K562 (cell line): ENCODE measurements at regions not wholly inside any gene's neighbourhood (a gene's known extent, or its start where the extent isn't known, plus 50 kb on each side); places are given as distances from the start of the nearest gene placed in this dataset.

Experiments
- ATF6 ChIP-seq: sonication (generic); formaldehyde crosslinking; IDR thresholded peaks from 2 replicates; pipeline ENCODE4 v1.4.0; 2020; ENCODE audit warnings: mild to moderate bottlenecking, missing genetic modification reagents
- MAFG ChIP-seq: fragments of 450-650 bp; conservative IDR thresholded peaks from 2 replicates; pipeline ENCODE4 v1.6.1; 2016; ENCODE audit warnings: missing genetic modification characterization, missing compliant biosample characterization
- MYC ChIP-seq, 2 experiments: fragments of 250-450 bp in 1 of 2; sonication (Bioruptor Pico) in 1 of 2; IDR thresholded peaks; 2 replicates each; pipeline versions ENCODE4 v1.5.1 to v1.6.1; 2012 to 2021; ENCODE audit warnings: low read depth in 2 of 2, borderline replicate concordance in 1 of 2, improper control_type of control experiment in 1 of 2, low read length in 1 of 2, mild to moderate bottlenecking in 1 of 2, moderate library complexity in 1 of 2
- POLR2A ChIP-seq: fragments of 450-650 bp; conservative IDR thresholded peaks from 2 replicates; pipeline ENCODE4 v1.6.1; 2016
- POLR2AphosphoS5 ChIP-seq: IDR thresholded peaks from 2 replicates; pipeline ENCODE4 v1.6.1; 2011; ENCODE audit warnings: mild to moderate bottlenecking, low read depth, low read length, moderate library complexity; ENCODE audit not compliant: control insufficient read depth, insufficient read depth
- TARDBP ChIP-seq: fragments of 450-650 bp; IDR thresholded peaks from 2 replicates; pipeline ENCODE4 v1.6.1; 2016

- no peak for TF ChIP-seq POLR2A
- TF ChIP-seq POLR2AphosphoS5 = no peak
- no peak for TF ChIP-seq MAFG
- no peak for TF ChIP-seq ATF6 (CRISPR knock-in tag)
- TF ChIP-seq MYC (IDR thresholded peaks at IDR 0.05; ENCODE audit: low read depth, low read length) = no peak
- no peak for TF ChIP-seq MYC (CRISPR knock-in tag; IDR thresholded peaks at IDR 0.05; ENCODE audit: borderline replicate concordance, low read depth)
- no peak for TF ChIP-seq TARDBP
Measured at GRCh38 chrX:19912-20571, 261.1 kb upstream of the PLCXD1 start.
